Hepatocyte (in vitro differentiated cells): ENCODE measurements at regions not wholly inside any gene's neighbourhood (a gene's known extent, or its start where the extent isn't known, plus 50 kb on each side); places are given as distances from the start of the nearest gene placed in this dataset.

Experiments used
- DNase-seq: peaks from one replicate; pipeline ENCODE4 v3.0.0-alpha.2; 2016; ENCODE audit warnings: low spot score
- H2AFZ ChIP-seq: fragments of 200-600 bp; sonication (generic); 2 replicates; pipeline ENCODE4 v1.6.0; 2016; ENCODE audit warnings: antibody characterized with exemption, mild to moderate bottlenecking
- H3K27ac ChIP-seq: fragments of 200-600 bp; sonication (generic); 2 replicates; pipeline ENCODE4 v1.5.1; 2016; ENCODE audit warnings: mild to moderate bottlenecking
- H3K27me3 ChIP-seq: fragments of 200-600 bp; sonication (generic); 2 replicates; pipeline ENCODE4 v1.6.1; 2016
- H3K36me3 ChIP-seq: fragments of 200-600 bp; sonication (generic); replicated peaks from 2 replicates; pipeline ENCODE4 v1.5.1; 2016; ENCODE audit warnings: low read depth; ENCODE audit not compliant: insufficient read depth
- H3K4me1 ChIP-seq: fragments of 200-600 bp; sonication (generic); 2 replicates; pipeline ENCODE4 v1.5.1; 2016; ENCODE audit warnings: mild to moderate bottlenecking, moderate library complexity; ENCODE audit not compliant: insufficient read depth
- H3K4me2 ChIP-seq: fragments of 200-600 bp; sonication (generic); 2 replicates; pipeline ENCODE4 v1.6.0; 2016
- H3K4me3 ChIP-seq: fragments of 200-600 bp; sonication (generic); 2 replicates; pipeline ENCODE4 v1.5.1; 2016; ENCODE audit warnings: mild to moderate bottlenecking
- H3K79me2 ChIP-seq: fragments of 200-600 bp; sonication (generic); 2 replicates; pipeline ENCODE4 v1.6.0; 2017; ENCODE audit warnings: mild to moderate bottlenecking
- H3K9me2 ChIP-seq: fragments of 200-600 bp; sonication (generic); replicated peaks from 2 replicates; pipeline ENCODE4 v1.6.0; 2017; ENCODE audit warnings: mild to moderate bottlenecking; ENCODE audit not compliant: insufficient read depth
- H3K9me3 ChIP-seq: fragments of 200-600 bp; sonication (generic); 2 replicates; pipeline ENCODE4 v1.5.1; 2016; ENCODE audit warnings: low read depth, mild to moderate bottlenecking
- H4K20me1 ChIP-seq: fragments of 200-600 bp; sonication (generic); 2 replicates; pipeline ENCODE4 v1.6.0; 2016; ENCODE audit warnings: mild to moderate bottlenecking; ENCODE audit not compliant: insufficient read depth, poor library complexity, severe bottlenecking
- CTCF ChIP-seq: fragments of 200-600 bp; sonication (generic); IDR thresholded peaks from 2 replicates; pipeline ENCODE4 v1.5.1; 2016; ENCODE audit warnings: antibody characterized with exemption, mild to moderate bottlenecking; ENCODE audit not compliant: poor library complexity
- EZH2 ChIP-seq: fragments of 200-600 bp; sonication (generic); IDR thresholded peaks from 2 replicates; pipeline ENCODE4 v1.6.1; 2016; ENCODE audit warnings: antibody characterized with exemption, mild to moderate bottlenecking, borderline replicate concordance
- EZH2phosphoT487 ChIP-seq: fragments of 200-600 bp; sonication (generic); IDR thresholded peaks from one replicate; pipeline ENCODE4 v1.6.1; 2018; ENCODE audit warnings: antibody characterized with exemption, mild to moderate bottlenecking, low read depth, moderate library complexity; ENCODE audit not compliant: unreplicated experiment, severe bottlenecking
- WGBS: methylation state at CpG from one replicate; pipeline ENCODE4 v1.1.6; 2016; ENCODE audit warnings: low lambda C conversion rate; ENCODE audit errors: missing lambda C conversion rate; 5-methylcytosine and 5-hydroxymethylcytosine counted together

GRCh38 chr5:101679816-101680215 lies 616.3 kb downstream of the SLCO4C1 start:
- 83% methylated on average over 2 of the region's 2 CpGs for WGBS
- Histone ChIP-seq H3K4me2 (no peak overlapping the region), H3K9me3 (no peaks in the 10 kb centered on the region), H3K27me3 (no peaks in the 10 kb centered on the region), H3K79me2 (no peaks in the 10 kb centered on the region), H3K4me1 (no peaks in the 10 kb centered on the region), H3K4me3 (no peak overlapping the region), H3K36me3 (no peaks in the 10 kb centered on the region), H3K27ac (no peak overlapping the region), H3K9me2 (no peaks in the 10 kb centered on the region), H2AFZ (no peak overlapping the region), H4K20me1 (no peaks in the 10 kb centered on the region)
- DNase-seq = no peak
- TF ChIP-seq EZH2 (no peak), CTCF (no peak), EZH2phosphoT487 (no peak)

- DNase-seq = peak; percentile 83
- TF ChIP-seq EZH2 (no peak), CTCF (peak; percentile 87)
- H3K9me2 ChIP-seq = no peaks in the 10 kb centered on the region
- H2AFZ ChIP-seq = peak overlapping the region; percentile 79
- no peaks in the 10 kb centered on the region for H3K79me2 ChIP-seq
- H3K4me2 ChIP-seq = peak overlapping the region; percentile 69
- H3K27me3 ChIP-seq = no peaks in the 10 kb centered on the region
- no peaks in the 10 kb centered on the region for H3K9me3 ChIP-seq
- H3K4me3 ChIP-seq = no peak overlapping the region
- H4K20me1 ChIP-seq = no peaks in the 10 kb centered on the region
- 12% methylated on average over 7 of the region's 7 CpGs for WGBS
- no peak overlapping the region for H3K27ac ChIP-seq
- no peaks in the 10 kb centered on the region for H3K36me3 ChIP-seq
- H3K4me1 ChIP-seq = no peaks in the 10 kb centered on the region
These were observed 617.4 kb downstream of the SLCO4C1 start for GRCh38 chr5:101678481-101679193.

GRCh38 chr5:101677961-101678360 lies 618.1 kb downstream of the SLCO4C1 start:
- no peak for DNase-seq
- TF ChIP-seq EZH2phosphoT487 (no peak), CTCF (no peak), EZH2 (no peak)
- H3K36me3 ChIP-seq = no peaks in the 10 kb centered on the region
- no peak overlapping the region for H3K27ac ChIP-seq
- no peaks in the 10 kb centered on the region for H3K9me2 ChIP-seq
- no peaks in the 10 kb centered on the region for H3K9me3 ChIP-seq
- no peaks in the 10 kb centered on the region for H3K4me1 ChIP-seq
- H4K20me1 ChIP-seq = no peaks in the 10 kb centered on the region
- no peaks in the 10 kb centered on the region for H3K79me2 ChIP-seq
- H3K27me3 ChIP-seq = no peaks in the 10 kb centered on the region
- H2AFZ ChIP-seq = peak overlapping the region; percentile 79
- H3K4me2 ChIP-seq = peak overlapping the region; percentile 69
- no peak overlapping the region for H3K4me3 ChIP-seq
- WGBS = 41% methylated on average over 5 of the region's 5 CpGs
